ENCODE measurements at regions not wholly inside any gene's neighbourhood (a gene's known extent, or its start where the extent isn't known, plus 50 kb on each side); places are given as distances from the start of the nearest gene placed in this dataset.

- no peak for TF ChIP-seq CTCF (IDR thresholded peaks at IDR 0.05 in 8 of 11, conservative IDR thresholded peaks at IDR 0.05 in 3 of 11)
- no peak for TF ChIP-seq POLR2AphosphoS5 (IDR thresholded peaks at IDR 0.05)
- TF ChIP-seq POLR2A (IDR thresholded peaks at IDR 0.05) = no peak
Measured at GRCh38 chr6:63097222-63097621, 114.0 kb upstream of the FKBP1C start.
